Tibial nerve (tissue), 4 donors: ENCODE measurements at regions not wholly inside any gene's neighbourhood (a gene's known extent, or its start where the extent isn't known, plus 50 kb on each side); places are given as distances from the start of the nearest gene placed in this dataset.

ENCODE experiments used
- DNase-seq, 2 donors: peaks; one replicate each; pipeline ENCODE4 v3.0.0-alpha.2; 2019; ENCODE audit warnings: low spot score in 2 of 2
- H3K27ac ChIP-seq, 4 donors: fragments of 200-600 bp; sonication (generic) in 3 of 4; one replicate each; pipeline ENCODE4 v1.5.1; 2017 to 2019; ENCODE audit warnings: mild to moderate bottlenecking in 1 of 4
- H3K27me3 ChIP-seq, 2 donors: fragments of 200-600 bp; sonication (generic) in 1 of 2; one replicate each; pipeline versions ENCODE4 v1.5.1 to v1.6.0; 2017 to 2019
- H3K36me3 ChIP-seq, 3 donors: fragments of 200-600 bp; sonication (generic); one replicate each; pipeline ENCODE4 v1.5.1; 2018 to 2019
- H3K4me1 ChIP-seq, 4 donors: fragments of 200-600 bp; sonication (generic) in 3 of 4; one replicate each; pipeline ENCODE4 v1.5.1; 2017 to 2019
- H3K4me3 ChIP-seq, 4 donors: fragments of 200-600 bp; sonication (generic) in 3 of 4; one replicate each; pipeline ENCODE4 v1.5.1; 2017 to 2019; ENCODE audit warnings: mild to moderate bottlenecking in 1 of 4, moderate library complexity in 1 of 4
- H3K9me3 ChIP-seq, 4 donors: fragments of 200-600 bp; sonication (generic) in 3 of 4; one replicate each; pipeline ENCODE4 v1.5.1; 2017 to 2019
- EP300 ChIP-seq, 2 donors: sonication (generic); formaldehyde crosslinking; IDR thresholded peaks; one replicate each; pipeline ENCODE4 v1.6.1; 2017; ENCODE audit warnings: antibody characterized with exemption in 2 of 2, mild to moderate bottlenecking in 1 of 2
- POLR2A ChIP-seq, 2 donors: fragments of 450-650 bp; IDR thresholded peaks; one replicate each; pipeline ENCODE4 v1.6.1; 2017; ENCODE audit warnings: antibody characterized with exemption in 2 of 2, mild to moderate bottlenecking in 2 of 2, moderate library complexity in 2 of 2
- WGBS, 2 donors: methylation state at CpG; one replicate each; pipeline ENCODE4 v1.1.5; 2018; 5-methylcytosine and 5-hydroxymethylcytosine counted together
- TF ChIP-seq, protein P1 (sequence below), 5 experiments: fragments of 200-600 bp in 3 of 5; fragments of 450-650 bp in 2 of 5; sonication (generic) in 3 of 5; IDR thresholded peaks; one replicate each; pipeline ENCODE4 v1.5.1; 2016 to 2019; ENCODE audit warnings: antibody characterized with exemption in 5 of 5, mild to moderate bottlenecking in 3 of 5, moderate library complexity in 2 of 5

GRCh38 chr2:7683708-7684107, 766.5 kb downstream of the RNF144A start:
- Histone ChIP-seq H3K27ac (no peak overlapping the region), H3K36me3 (no peaks in the 10 kb centered on the region), H3K4me1 (no peaks in the 10 kb centered on the region), H3K9me3 (no peaks in the 10 kb centered on the region), H3K4me3 (no peak overlapping the region), H3K27me3 (no peaks in the 10 kb centered on the region)
- no peak for DNase-seq
- TF ChIP-seq POLR2A (IDR thresholded peaks at IDR 0.05) (no peak), EP300 (IDR thresholded peaks at IDR 0.05) (no peak)
- TF ChIP-seq, protein P1, sequence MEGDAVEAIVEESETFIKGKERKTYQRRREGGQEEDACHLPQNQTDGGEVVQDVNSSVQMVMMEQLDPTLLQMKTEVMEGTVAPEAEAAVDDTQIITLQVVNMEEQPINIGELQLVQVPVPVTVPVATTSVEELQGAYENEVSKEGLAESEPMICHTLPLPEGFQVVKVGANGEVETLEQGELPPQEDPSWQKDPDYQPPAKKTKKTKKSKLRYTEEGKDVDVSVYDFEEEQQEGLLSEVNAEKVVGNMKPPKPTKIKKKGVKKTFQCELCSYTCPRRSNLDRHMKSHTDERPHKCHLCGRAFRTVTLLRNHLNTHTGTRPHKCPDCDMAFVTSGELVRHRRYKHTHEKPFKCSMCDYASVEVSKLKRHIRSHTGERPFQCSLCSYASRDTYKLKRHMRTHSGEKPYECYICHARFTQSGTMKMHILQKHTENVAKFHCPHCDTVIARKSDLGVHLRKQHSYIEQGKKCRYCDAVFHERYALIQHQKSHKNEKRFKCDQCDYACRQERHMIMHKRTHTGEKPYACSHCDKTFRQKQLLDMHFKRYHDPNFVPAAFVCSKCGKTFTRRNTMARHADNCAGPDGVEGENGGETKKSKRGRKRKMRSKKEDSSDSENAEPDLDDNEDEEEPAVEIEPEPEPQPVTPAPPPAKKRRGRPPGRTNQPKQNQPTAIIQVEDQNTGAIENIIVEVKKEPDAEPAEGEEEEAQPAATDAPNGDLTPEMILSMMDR (IDR thresholded peaks at IDR 0.05) = no peak
- WGBS, 2 donors = 88 to 90% methylated on average over 6 of the region's 6 CpGs

DNA sequence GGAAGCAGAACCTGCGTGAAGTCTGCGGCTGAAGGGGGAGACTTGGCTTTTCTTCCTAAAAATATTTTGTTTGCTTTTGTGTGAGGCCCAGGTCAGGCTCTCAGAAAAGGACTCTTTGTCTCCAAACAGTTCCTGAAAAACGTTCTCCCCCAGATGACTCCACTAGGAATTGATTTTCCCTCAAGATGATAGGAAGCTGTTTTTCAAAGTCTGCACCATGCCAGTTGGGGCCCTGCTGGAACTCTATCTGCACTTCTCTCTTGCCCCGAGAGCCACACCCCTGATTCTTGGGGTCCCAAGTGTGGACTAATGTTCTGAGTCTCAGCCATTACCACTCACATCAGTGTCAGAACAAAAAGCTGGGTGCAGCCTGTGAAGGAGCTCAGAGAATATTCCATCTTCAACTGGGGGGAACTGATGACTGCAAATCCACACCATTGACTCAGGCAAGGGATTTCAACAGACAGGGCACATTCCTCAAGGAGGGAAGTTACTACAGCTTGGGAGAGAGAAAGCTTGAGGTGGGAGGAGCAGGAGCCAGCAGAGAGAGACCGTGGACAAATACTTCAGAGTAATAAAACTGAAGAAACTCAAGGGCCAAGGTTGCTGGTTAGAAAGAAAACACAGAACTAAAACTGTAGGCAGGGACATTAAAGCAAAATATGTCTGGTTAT, 768.3 kb downstream of the RNF144A start:
- Histone ChIP-seq H3K36me3 (no peaks in the 10 kb centered on the region), H3K4me3 (no peak overlapping the region), H3K27ac (no peak overlapping the region), H3K27me3 (no peaks in the 10 kb centered on the region), H3K4me1 (no peaks in the 10 kb centered on the region), H3K9me3 (no peaks in the 10 kb centered on the region)
- TF ChIP-seq POLR2A (IDR thresholded peaks at IDR 0.05) = no peak
- TF ChIP-seq, protein P1 (IDR thresholded peaks at IDR 0.05) = no peak
- TF ChIP-seq EP300 (IDR thresholded peaks at IDR 0.05) = no peak
- no peak for DNase-seq
- WGBS, 2 donors = 36 to 37% methylated on average over 5 of the region's 5 CpGs

DNA sequence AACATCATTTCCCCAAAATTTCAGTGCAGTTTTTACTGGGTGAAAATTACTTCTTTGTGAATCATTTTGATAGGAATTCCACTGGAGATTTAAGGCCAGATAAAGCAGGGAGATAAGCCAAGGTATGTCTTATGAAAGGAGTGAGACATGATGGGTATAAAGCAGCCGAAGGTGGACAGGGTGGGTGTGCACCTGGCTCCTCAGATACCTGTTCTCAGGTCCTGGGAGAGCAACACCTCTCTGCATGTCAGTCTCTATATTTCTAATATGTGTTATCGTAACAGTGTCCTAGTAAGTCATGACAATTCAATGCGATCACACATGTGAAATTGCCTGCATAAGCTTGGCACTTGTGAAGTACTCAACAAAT, 768.8 kb downstream of the RNF144A start:
- Histone ChIP-seq H3K9me3 (no peaks in the 10 kb centered on the region), H3K36me3 (no peaks in the 10 kb centered on the region), H3K27ac (no peak overlapping the region), H3K27me3 (no peaks in the 10 kb centered on the region), H3K4me3 (no peak overlapping the region), H3K4me1 (no peaks in the 10 kb centered on the region)
- no peak for DNase-seq
- WGBS, 2 donors = 93 to 96% methylated on average over 3 of the region's 3 CpGs
- TF ChIP-seq, protein P1 (IDR thresholded peaks at IDR 0.05) = no peak
- TF ChIP-seq POLR2A (IDR thresholded peaks at IDR 0.05) (no peak), EP300 (IDR thresholded peaks at IDR 0.05) (no peak)

GRCh38 chr2:7691961-7692656, 774.9 kb downstream of the RNF144A start:
- H3K27ac ChIP-seq = no peak overlapping the region
- no peak overlapping the region for H3K4me3 ChIP-seq
- H3K9me3 ChIP-seq = no peaks in the 10 kb centered on the region
- WGBS, 2 donors = 87 to 95% methylated on average over 3 of the region's 3 CpGs
- DNase-seq = no peak
- no peaks in the 10 kb centered on the region for H3K4me1 ChIP-seq
- TF ChIP-seq, protein P1 (IDR thresholded peaks at IDR 0.05) = no peak
- TF ChIP-seq POLR2A (IDR thresholded peaks at IDR 0.05) = no peak
- no peak for TF ChIP-seq EP300 (IDR thresholded peaks at IDR 0.05)
- no peaks in the 10 kb centered on the region for H3K27me3 ChIP-seq
- H3K36me3 ChIP-seq = no peaks in the 10 kb centered on the region

DNA sequence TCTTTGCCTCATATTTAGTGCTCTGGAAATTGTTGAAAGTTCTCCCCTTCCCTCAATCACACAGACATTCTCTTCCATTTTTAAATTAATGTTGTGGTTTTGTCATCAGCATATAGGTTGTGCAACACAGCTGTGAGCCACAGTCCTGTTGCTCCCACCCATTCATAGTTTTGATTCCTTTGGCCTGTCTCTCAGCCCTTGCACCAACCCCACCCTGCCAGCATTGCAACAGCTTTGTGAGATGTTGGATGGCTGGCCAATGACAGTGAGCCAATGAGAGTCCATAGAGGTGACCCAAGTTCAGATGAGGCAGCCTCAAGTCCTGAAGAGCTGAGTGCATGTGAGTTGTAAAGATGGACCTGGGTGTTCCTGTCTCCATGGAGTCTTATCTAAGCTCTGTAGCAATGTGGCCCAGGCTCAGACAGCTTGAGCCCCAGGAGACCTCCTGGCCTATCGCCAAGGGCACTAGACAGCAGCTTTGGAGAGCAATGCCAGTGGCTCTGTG, 775.5 kb downstream of the RNF144A start:
- WGBS, 2 donors = 90% methylated on average over 1 of the region's 1 CpG; no CpG with 5 or more reads in 1 of the 2 donors
- TF ChIP-seq EP300 (IDR thresholded peaks at IDR 0.05) (peak in 1 of 2 donors; percentile 26), POLR2A (IDR thresholded peaks at IDR 0.05) (no peak)
- Histone ChIP-seq H3K9me3 (no peaks in the 10 kb centered on the region), H3K27me3 (no peaks in the 10 kb centered on the region), H3K4me3 (no peak overlapping the region), H3K36me3 (no peaks in the 10 kb centered on the region), H3K4me1 (no peaks in the 10 kb centered on the region), H3K27ac (no peak overlapping the region)
- peak in 1 of 2 donors; percentile 43 for DNase-seq
